ENCODE measurements at regions not wholly inside any gene's neighbourhood (a gene's known extent, or its start where the extent isn't known, plus 50 kb on each side); places are given as distances from the start of the nearest gene placed in this dataset.

DNA sequence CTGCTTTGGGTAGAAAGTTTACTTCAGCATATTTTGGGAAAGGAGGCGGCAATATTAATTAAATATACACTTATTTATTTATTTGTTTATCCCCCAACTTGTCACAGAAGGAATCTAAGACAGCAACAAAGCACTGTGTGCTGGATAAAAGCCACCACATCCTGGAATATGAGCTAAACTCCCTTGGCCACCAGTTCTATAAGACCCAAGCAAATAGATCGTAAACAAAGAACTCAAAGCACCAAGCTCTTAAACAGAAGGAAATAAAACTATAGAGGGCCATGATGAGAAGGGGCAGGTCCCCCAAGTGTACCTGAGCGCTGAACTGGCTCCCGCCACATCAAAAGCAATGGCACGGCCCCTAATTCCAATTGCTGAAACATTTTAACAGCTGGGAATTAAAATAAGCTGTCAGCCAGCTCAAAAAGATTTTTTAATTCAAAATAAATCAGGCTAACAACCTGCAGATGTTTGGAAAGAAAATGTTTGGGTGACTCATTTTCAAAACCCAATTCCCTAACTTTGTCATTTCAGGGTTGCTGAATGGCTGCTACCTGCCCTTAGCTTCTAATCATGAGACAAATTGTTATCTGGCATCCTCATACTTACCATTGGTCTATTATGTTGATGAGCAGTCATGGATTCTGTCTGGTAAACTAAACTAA, 127.1 kb downstream of the SLC30A10 start:
- H3K4me3 ChIP-seq (ENCODE audit: low read depth, low read length), result no peak overlapping the region

- no peak overlapping the region for H3K4me3 ChIP-seq (ENCODE audit: low read depth, low read length)
Observed at GRCh38 chr1:219798283-219799030, 129.9 kb downstream of the SLC30A10 start.

DNA sequence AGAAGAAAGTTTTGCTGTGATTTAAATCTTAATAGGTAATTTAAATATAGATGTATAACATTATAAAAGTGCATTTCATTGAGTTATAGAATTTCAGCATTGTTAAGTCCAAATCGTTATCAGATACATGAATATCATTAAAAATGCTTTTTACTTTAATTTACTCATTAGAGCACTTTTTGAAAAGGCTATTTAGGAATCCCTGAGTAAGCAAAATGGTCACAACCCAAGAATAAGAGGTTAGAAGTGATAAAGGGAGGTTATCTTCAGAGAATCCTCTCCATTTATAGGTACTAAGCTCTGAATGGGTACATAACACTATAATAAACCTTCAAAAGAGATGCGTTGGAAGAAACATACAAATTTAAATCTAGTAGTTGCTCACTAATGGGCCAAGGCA, 130.7 kb downstream of the SLC30A10 start:
- no peak overlapping the region for H3K4me3 ChIP-seq (ENCODE audit: low read depth, low read length)

GRCh38 chr1:219797009-219797408, 131.3 kb downstream of the SLC30A10 start:
- no peak overlapping the region for H3K4me3 ChIP-seq (ENCODE audit: low read depth, low read length)

DNA sequence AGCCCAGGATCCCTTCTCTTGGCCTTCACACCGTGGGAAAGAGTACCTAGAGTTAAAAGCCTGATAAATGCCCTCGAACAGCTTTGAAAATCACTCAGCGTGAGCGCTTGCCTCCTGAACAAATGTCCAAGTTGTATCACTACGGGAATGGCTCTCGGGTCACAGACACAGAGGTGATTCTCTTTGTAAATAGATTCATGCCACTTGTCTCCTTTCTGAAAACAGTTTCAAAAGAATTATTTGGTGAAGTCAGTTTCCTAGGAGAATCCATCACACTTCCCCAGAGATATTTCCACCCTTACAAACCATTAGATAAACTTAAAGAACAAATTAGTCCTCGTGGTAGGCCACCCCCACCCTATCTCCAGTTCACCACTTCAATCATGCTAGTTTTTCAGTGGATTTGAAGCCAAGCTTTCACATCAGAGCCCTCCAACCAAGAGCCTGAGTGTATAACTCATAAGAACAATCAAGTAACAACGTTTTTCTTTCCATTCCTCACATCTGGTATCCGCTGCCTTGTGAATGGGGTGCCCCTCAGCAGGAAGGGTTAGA, 132.9 kb downstream of the SLC30A10 start:
- no peak overlapping the region for H3K4me3 ChIP-seq (ENCODE audit: low read depth, low read length)

DNA sequence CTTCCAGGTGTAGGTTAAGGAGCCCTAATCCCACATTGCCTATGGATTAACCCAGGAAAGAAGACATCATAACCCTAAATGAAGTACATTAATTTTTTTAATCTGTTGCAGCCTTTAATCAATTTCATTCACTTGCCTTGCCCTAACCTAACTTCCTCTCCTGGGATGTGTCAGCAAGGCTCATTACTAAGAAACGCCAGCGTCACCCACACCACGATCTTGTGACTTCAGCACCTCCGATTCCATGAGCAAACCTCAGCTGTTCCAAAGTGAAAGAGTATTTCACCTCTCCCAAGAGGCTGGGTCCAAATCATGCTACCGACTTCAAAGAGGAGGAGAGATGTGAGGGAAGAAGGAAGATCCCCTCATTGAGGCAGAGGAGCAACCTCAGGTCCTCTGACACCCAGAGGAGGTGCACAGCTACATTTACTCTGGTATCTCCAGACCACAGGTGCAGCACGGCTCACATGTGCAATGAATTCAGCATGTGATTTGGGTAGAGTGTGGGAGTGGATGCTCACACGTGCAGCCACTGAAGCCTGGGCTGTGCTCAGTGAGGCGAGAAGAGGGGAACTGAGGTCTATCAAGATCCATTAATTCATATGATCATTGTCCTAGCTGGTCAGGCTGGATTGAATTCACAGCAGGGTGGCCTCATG, 134.1 kb downstream of the SLC30A10 start:
- H3K4me3 ChIP-seq (ENCODE audit: low read depth, low read length), result no peak overlapping the region

DNA sequence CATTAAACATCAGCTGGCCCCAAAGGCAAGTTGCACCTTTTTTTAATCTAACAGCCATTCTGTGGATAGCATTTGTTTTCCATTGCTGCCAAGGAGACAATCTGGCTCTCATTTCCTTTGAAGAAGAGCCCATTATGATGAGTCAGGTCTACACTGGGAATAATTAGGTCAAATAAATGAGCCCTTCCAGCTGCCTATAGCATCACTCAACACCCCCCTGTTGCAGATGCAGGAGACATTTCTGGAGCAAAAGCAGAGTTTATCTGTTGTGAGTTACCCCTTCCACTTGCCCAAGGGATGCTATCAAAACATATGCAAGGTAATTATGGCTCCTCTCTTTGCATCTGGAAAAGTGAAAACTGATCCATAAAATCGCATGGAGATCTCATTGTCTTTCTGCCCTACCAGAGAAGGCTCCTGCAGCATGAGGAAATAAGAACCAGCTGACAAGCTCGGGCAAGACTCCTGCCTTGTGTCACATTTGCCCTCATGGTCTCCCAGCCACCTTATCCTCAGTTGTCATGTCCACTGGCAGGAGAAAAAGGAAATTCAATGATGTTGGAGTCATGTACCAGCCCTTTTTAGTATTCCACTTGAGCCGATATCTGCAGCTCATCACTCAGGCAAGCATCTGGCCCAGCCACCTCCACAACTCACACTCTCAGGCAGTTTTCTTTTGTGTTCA, 135.9 kb downstream of the SLC30A10 start:
- no peak overlapping the region for H3K4me3 ChIP-seq (ENCODE audit: low read depth, low read length)

- H3K4me3 ChIP-seq (ENCODE audit: low read depth, low read length), result no peak overlapping the region
Observed at GRCh38 chr1:219791766-219792165, 136.6 kb downstream of the SLC30A10 start.

DNA sequence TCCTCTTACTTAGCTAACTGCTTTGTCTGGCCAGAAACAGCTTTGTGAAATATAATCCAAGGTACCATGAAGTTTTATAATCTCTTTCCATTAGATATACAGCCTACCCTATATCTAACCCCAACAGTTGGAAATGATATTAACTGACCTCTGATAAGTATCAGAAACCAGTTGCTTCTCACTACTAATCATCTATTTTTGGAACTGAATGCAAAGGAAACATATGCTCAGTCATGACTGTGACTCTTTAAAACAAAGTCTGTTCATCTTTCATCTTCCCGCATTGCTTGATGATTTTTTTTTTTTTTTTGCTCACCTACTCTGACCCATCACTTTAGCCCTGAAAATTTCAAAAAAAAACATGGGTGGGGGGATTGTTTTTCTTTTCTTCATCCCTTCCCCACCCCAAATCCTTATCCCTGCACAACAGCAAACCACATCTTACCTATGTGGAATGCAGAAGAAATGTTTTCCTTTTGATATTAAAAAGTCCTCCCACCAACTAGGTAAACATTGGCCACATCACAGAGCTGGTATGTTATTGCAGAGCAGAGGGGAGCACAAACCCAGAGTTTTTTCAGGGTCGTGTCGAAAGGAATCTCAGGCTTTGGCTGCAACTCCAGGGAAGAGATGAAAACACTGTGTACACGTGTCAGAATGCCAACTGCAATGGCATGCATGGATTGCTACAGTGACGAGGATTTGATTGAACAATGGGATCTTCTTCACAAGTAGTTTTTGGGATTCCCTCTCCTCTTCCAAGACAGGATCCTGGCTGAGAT, 137.3 kb downstream of the SLC30A10 start:
- no peak overlapping the region for H3K4me3 ChIP-seq (ENCODE audit: low read depth, low read length)

- H3K4me3 ChIP-seq (ENCODE audit: low read depth, low read length), result no peak overlapping the region
Observed at GRCh38 chr1:219788700-219789099, 139.7 kb downstream of the SLC30A10 start.

- no peak overlapping the region for H3K4me3 ChIP-seq (ENCODE audit: low read depth, low read length)
Observed at GRCh38 chr1:219788091-219788490, 140.3 kb downstream of the SLC30A10 start.

GRCh38 chr1:219784660-219785381, 143.5 kb downstream of the SLC30A10 start:
- H3K4me3 ChIP-seq (ENCODE audit: low read depth, low read length), result no peak overlapping the region

DNA sequence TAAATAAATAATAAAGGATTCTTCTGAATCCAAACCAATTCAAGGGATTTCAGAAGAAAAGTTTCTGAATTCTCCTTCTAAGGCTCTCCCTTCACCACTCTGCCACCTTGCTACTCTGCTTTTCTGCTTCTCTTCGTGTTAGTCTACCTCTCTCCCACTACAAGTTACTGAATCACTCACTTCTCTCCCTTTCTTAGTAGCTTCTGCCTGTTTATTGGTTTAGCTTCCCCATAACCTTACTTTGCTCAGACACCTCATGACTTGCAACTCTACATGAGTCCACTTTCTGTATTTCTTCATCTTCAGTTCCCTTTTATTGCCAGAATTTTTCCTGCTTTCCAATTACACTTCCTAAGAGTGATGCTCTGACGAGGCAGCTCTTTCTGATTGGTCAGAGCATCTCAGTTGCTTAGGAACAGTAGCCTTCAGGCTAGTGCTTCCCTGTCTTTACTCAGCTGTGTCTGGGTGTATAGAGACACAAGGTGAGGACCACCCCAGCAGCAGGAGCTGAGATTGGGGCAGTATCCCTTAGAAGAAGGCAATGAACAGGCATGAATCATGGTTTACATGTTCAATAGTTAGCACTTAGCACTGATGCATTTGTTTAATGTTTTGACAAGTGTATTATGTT, 144.6 kb downstream of the SLC30A10 start:
- H3K4me3 ChIP-seq (ENCODE audit: low read depth, low read length), result no peak overlapping the region

GRCh38 chr1:219782929-219783328, 145.4 kb downstream of the SLC30A10 start:
- H3K4me3 ChIP-seq (ENCODE audit: low read depth, low read length), result no peak overlapping the region

DNA sequence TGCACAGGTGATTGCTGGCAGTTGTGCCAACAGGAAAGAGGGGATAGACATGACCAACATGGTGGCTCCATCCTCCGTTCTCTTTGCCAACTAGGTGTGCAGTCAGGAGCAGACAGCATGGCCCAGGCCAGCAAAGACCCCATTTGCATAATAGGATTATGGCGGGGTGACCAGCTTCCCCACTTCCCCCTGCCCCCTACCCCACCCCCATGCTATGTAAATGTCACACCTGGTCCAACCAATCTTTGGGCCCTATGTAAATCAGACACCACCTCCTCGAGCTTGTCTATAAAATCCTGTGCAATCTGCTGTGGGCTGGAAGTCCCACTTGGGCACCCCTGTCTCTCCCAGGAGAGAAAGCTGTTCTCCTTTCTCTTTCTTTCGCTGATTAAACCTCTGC, 146.0 kb downstream of the SLC30A10 start:
- no peak overlapping the region for H3K4me3 ChIP-seq (ENCODE audit: low read depth, low read length)

GRCh38 chr1:219781491-219781890, 146.9 kb downstream of the SLC30A10 start:
- H3K4me3 ChIP-seq (ENCODE audit: low read depth, low read length), result no peak overlapping the region

DNA sequence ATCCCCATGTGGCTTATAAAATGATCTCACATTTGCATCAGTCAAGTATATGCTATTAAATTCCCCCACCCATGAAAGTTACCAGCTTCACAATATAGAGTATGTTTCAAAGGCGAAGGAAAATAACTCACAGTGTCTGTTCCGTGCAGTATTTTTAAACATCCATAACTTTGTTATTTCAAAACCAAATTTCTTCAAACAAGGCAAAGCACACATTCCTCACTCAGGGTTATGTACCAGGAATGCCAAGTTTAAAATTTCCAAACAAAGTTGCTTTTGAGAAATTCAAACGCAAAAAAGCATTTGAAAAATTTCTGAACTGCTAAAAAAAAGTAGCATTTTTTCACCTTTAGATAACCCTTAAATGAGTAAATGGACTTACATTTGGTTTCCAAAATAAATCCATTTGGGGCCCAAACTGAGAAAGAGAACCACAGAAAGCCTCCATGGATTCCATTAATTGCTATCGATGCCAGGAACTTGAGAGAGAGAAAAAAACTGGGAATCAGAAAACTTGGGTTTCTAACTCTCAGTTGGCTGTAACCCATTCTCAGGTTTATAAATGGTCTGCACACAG, 149.5 kb downstream of the SLC30A10 start:
- H3K4me3 ChIP-seq (ENCODE audit: low read depth, low read length), result no peak overlapping the region

DNA sequence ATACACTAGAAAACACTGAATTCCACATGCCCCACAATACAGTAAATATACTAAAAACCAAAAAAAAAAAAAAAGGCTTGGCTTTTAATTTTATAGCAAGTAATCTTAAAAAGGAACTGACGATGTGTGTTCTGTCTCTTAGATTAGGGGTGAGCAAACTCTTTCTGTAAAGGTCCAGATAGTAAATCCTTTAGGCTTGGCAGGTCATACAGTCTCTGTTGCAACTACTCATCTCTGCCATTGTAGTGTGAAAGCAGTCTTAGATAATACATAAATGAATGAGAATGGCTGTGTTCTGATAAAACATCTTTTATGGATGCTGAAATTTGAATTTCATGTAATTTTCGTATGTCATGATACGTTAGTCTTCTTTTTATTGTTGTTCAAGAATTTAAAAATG, 150.2 kb downstream of the SLC30A10 start:
- no peak overlapping the region for H3K4me3 ChIP-seq (ENCODE audit: low read depth, low read length)

GRCh38 chr1:219774386-219774785, 154.0 kb downstream of the SLC30A10 start:
- no peak overlapping the region for H3K4me3 ChIP-seq (ENCODE audit: low read depth, low read length)
